Lower lobe of right lung (tissue), 2 donors: ENCODE measurements at regions not wholly inside any gene's neighbourhood (a gene's known extent, or its start where the extent isn't known, plus 50 kb on each side); places are given as distances from the start of the nearest gene placed in this dataset.
A peak's percentile ranks its signal among the peaks of the same experiment; 100 is the strongest.

ENCODE experiments used
- ATAC-seq, 2 donors: fragments of 200-7000 bp; cut with Tn5 transposase; one replicate each; pipeline ENCODE4 v1.9.1; 2020 to 2022; ENCODE audit warnings: mild to moderate bottlenecking in 2 of 2, moderate library complexity in 2 of 2
- DNase-seq: peaks from one replicate; pipeline ENCODE4 v3.0.0-alpha.2; 2020
- H3K27ac ChIP-seq: fragments of 200-600 bp; one replicate; pipeline ENCODE4 v1.8.0; 2022
- H3K27me3 ChIP-seq: fragments of 200-600 bp; one replicate; pipeline ENCODE4 v1.8.0; 2022; ENCODE audit warnings: low read depth
- H3K36me3 ChIP-seq: fragments of 200-600 bp; one replicate; pipeline ENCODE4 v1.8.0; 2022; ENCODE audit warnings: mild to moderate bottlenecking
- H3K4me1 ChIP-seq: fragments of 200-600 bp; one replicate; pipeline ENCODE4 v1.8.0; 2022
- H3K4me3 ChIP-seq: fragments of 200-600 bp; one replicate; pipeline ENCODE4 v1.8.0; 2022; ENCODE audit warnings: mild to moderate bottlenecking
- H3K9me3 ChIP-seq: fragments of 200-600 bp; one replicate; pipeline ENCODE4 v1.8.0; 2022
- CTCF ChIP-seq: fragments of 200-600 bp; IDR thresholded peaks from one replicate; pipeline ENCODE4 v1.8.0; 2022; ENCODE audit warnings: antibody characterized with exemption, mild to moderate bottlenecking
- intact Hi-C: fragments of 100-400 bp; cut with DNase I; formaldehyde crosslinking; loops from one replicate; pipeline ENCODE4 v1.11.0; 2022
- donor health status: DM: no; HTN: yes; CAD: no; lungs with severe emphysema.

GRCh38 chr3:177743173-177743890 is 546.0 kb upstream of the TBL1XR1 start:
- no peaks in the 10 kb centered on the region for H3K27me3 ChIP-seq
- H3K4me3 ChIP-seq: no peak overlapping the region
- ATAC-seq (no peak), DNase-seq (no peak)
- no peaks in the 10 kb centered on the region for H3K9me3 ChIP-seq
- intact Hi-C loops: no loop called here
- no peak for TF ChIP-seq CTCF
- peaks cover 7% of the 10 kb centered on the region for H3K4me1 ChIP-seq
- H3K36me3 ChIP-seq: no peaks in the 10 kb centered on the region
- no peak overlapping the region for H3K27ac ChIP-seq

GRCh38 chr3:177744873-177745606 is 547.8 kb upstream of the TBL1XR1 start:
- no peaks in the 10 kb centered on the region for H3K27me3 ChIP-seq
- intact Hi-C loops: no loop called here
- H3K36me3 ChIP-seq: no peaks in the 10 kb centered on the region
- H3K9me3 ChIP-seq: no peaks in the 10 kb centered on the region
- H3K27ac ChIP-seq: no peak overlapping the region
- DNase-seq (peak; percentile 60), ATAC-seq (peak; percentile 93 to 94)
- H3K4me3 ChIP-seq: no peak overlapping the region
- TF ChIP-seq CTCF: no peak
- peaks cover 7% of the 10 kb centered on the region for H3K4me1 ChIP-seq

- Histone ChIP-seq H3K9me3 (no peaks in the 10 kb centered on the region), H3K27me3 (no peaks in the 10 kb centered on the region), H3K27ac (no peak overlapping the region), H3K4me3 (no peak overlapping the region), H3K4me1 (peaks cover 7% of the 10 kb centered on the region), H3K36me3 (no peaks in the 10 kb centered on the region)
- intact Hi-C loops: no loop called here
- ATAC-seq (no peak), DNase-seq (no peak)
- TF ChIP-seq CTCF: no peak
Observed at GRCh38 chr3:177745607-177746005, 548.3 kb upstream of the TBL1XR1 start.

GRCh38 chr3:177746337-177746933 is 549.2 kb upstream of the TBL1XR1 start:
- Histone ChIP-seq H3K27ac (no peak overlapping the region), H3K9me3 (no peaks in the 10 kb centered on the region), H3K4me1 (peaks cover 7% of the 10 kb centered on the region), H3K27me3 (no peaks in the 10 kb centered on the region), H3K36me3 (no peaks in the 10 kb centered on the region), H3K4me3 (no peak overlapping the region)
- TF ChIP-seq CTCF: no peak
- no peak for DNase-seq
- no peak for ATAC-seq
- intact Hi-C loops: no loop called here

- Histone ChIP-seq H3K27me3 (no peaks in the 10 kb centered on the region), H3K4me1 (peaks cover 24% of the 10 kb centered on the region), H3K9me3 (no peaks in the 10 kb centered on the region), H3K4me3 (no peak overlapping the region), H3K27ac (no peak overlapping the region), H3K36me3 (no peaks in the 10 kb centered on the region)
- intact Hi-C loops: no loop called here
- ATAC-seq: no peak
- no peak for DNase-seq
- no peak for TF ChIP-seq CTCF
Observed at GRCh38 chr3:177749836-177750235, 552.6 kb upstream of the TBL1XR1 start.
